ENCODE measurements at regions not wholly inside any gene's neighbourhood (a gene's known extent, or its start where the extent isn't known, plus 50 kb on each side); places are given as distances from the start of the nearest gene placed in this dataset.
A peak's percentile ranks its signal among the peaks of the same experiment; 100 is the strongest.

DNA sequence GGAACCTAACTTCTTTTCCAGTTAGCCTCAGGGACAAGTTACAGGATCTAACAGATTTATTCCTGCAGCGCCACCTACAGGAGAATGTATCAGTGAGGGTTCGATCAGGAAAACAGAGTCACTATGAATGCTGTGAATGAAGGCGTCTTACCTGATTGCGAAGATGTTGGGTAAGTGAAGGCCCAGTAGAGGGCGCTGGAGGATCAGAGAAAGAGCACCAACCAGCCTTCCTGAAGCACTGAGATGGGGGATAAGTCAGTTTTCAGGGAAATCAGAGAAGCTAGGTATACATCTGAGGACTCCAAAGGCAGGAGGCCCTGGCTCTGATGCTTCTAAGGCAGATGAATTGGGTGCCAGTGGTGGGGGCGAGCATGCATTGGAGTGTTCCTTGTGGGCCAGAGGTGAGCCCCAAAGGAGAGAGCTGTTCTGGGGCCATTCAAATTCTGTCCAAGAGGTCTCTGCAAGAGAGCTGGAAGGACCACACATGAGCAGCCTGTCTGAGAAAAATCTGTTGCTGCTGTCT lies 169.9 kb upstream of the AADAT start:
- Histone ChIP-seq H3K4me3 (ENCODE audit: low read length) (no peak overlapping the region), H3K9ac (ENCODE audit: extremely low read depth, low read length, poor library complexity, severe bottlenecking) (no peak overlapping the region), H3K9me3 (ENCODE audit: control insufficient read depth, low read length) (peaks cover 7% of the 10 kb centered on the region), H3K4me1 (ENCODE audit: control insufficient read depth, insufficient read depth, low read length) (no peaks in the 10 kb centered on the region), H3K27ac (ENCODE audit: low read depth, low read length) (no peak overlapping the region), H3K27me3 (ENCODE audit: control insufficient read depth, insufficient read depth, low read length, poor library complexity, severe bottlenecking) (no peaks in the 10 kb centered on the region), H3K36me3 (ENCODE audit: control insufficient read depth, insufficient read depth, low read length) (peaks cover 39% of the 10 kb centered on the region)
- Mint-ChIP-seq H3K4me3 (no peak overlapping the region), H3K27ac (no peak overlapping the region), H3K4me1 (peaks cover 15% of the 10 kb centered on the region), H3K36me3 (ENCODE audit: low read depth) (peaks cover 1% of the 10 kb centered on the region), H3K27me3 (ENCODE audit: insufficient read depth) (no peaks in the 10 kb centered on the region), H3K9me3 (peaks cover 7% of the 10 kb centered on the region)
- 0 to 12% methylated on average over 5 to 6 of the region's 6 CpGs for WGBS, 2 experiments (ENCODE audit: insufficient coverage in 1 of 2, insufficient read length in 1 of 2)
- TF ChIP-seq, protein P1, sequence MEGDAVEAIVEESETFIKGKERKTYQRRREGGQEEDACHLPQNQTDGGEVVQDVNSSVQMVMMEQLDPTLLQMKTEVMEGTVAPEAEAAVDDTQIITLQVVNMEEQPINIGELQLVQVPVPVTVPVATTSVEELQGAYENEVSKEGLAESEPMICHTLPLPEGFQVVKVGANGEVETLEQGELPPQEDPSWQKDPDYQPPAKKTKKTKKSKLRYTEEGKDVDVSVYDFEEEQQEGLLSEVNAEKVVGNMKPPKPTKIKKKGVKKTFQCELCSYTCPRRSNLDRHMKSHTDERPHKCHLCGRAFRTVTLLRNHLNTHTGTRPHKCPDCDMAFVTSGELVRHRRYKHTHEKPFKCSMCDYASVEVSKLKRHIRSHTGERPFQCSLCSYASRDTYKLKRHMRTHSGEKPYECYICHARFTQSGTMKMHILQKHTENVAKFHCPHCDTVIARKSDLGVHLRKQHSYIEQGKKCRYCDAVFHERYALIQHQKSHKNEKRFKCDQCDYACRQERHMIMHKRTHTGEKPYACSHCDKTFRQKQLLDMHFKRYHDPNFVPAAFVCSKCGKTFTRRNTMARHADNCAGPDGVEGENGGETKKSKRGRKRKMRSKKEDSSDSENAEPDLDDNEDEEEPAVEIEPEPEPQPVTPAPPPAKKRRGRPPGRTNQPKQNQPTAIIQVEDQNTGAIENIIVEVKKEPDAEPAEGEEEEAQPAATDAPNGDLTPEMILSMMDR (conservative IDR thresholded peaks at IDR 0.05), result peak; percentile 99
- DNase-seq, result peak; percentile 97

DNA sequence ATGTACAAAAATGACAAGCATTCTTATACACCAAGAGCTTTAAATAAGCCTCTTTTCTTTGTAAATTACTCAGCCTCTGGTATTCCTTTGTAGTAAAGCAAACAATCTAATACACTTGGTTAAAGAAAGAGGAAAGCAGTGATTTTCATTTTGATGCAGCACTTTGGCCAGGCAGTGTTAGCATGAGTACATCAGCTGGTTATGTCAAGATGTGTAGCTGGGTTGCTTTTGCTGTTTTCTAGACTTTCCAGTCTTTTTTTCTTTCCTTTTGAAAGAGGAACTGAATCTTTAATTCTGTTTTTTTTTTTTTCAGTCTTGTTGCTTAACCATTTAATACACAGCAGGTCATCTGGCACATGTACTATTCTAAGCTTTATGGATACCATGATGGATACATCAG lies 167.1 kb upstream of the AADAT start:
- Histone ChIP-seq H3K9ac (ENCODE audit: extremely low read depth, low read length, poor library complexity, severe bottlenecking) (no peak overlapping the region), H3K27me3 (ENCODE audit: control insufficient read depth, insufficient read depth, low read length, poor library complexity, severe bottlenecking) (no peaks in the 10 kb centered on the region), H3K9me3 (ENCODE audit: control insufficient read depth, low read length) (peaks cover 24% of the 10 kb centered on the region), H3K4me1 (ENCODE audit: control insufficient read depth, insufficient read depth, low read length) (no peaks in the 10 kb centered on the region), H3K27ac (ENCODE audit: low read depth, low read length) (no peak overlapping the region), H3K36me3 (ENCODE audit: control insufficient read depth, insufficient read depth, low read length) (peaks cover 54% of the 10 kb centered on the region), H3K4me3 (ENCODE audit: low read length) (peak overlapping the region; percentile 38)
- H3K36me3 Mint-ChIP-seq (ENCODE audit: low read depth), result peaks cover 5% of the 10 kb centered on the region
- peaks cover 9% of the 10 kb centered on the region for H3K9me3 Mint-ChIP-seq
- peak overlapping the region; percentile 14 for H3K27ac Mint-ChIP-seq
- no peaks in the 10 kb centered on the region for H3K27me3 Mint-ChIP-seq (ENCODE audit: insufficient read depth)
- peaks cover 15% of the 10 kb centered on the region for H3K4me1 Mint-ChIP-seq
- H3K4me3 Mint-ChIP-seq, result no peak overlapping the region
- DNase-seq, result no peak
- TF ChIP-seq, protein P1 (conservative IDR thresholded peaks at IDR 0.05), result no peak

DNA sequence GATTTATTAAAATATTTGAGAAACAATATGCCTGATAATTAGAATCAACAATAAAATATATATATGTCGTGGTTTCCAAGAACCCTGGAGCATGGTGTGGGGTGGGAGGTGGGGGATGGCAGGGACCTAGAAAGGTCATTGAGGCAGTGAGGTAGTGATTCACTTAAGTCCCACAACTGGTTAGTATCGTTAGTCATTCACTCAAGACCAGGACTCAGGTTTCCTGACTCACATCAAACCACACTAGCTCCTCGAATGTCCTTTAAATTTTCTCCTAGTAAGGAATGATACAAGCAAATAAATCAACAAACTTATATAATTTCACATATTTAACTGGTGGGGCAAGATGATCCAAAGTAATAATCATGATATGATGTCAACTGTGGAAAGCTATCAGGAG lies 158.8 kb upstream of the AADAT start:
- Mint-ChIP-seq H3K27ac (no peak overlapping the region), H3K27me3 (ENCODE audit: insufficient read depth) (no peaks in the 10 kb centered on the region), H3K36me3 (ENCODE audit: low read depth) (no peaks in the 10 kb centered on the region), H3K4me1 (peaks cover 31% of the 10 kb centered on the region), H3K9me3 (no peaks in the 10 kb centered on the region), H3K4me3 (no peak overlapping the region)
- H3K9me3 ChIP-seq (ENCODE audit: control insufficient read depth, low read length), result peaks cover 16% of the 10 kb centered on the region
- no peak for DNase-seq
- no peak overlapping the region for H3K4me3 ChIP-seq (ENCODE audit: low read length)
- TF ChIP-seq, protein P1 (conservative IDR thresholded peaks at IDR 0.05), result no peak
- no peak overlapping the region for H3K9ac ChIP-seq (ENCODE audit: extremely low read depth, low read length, poor library complexity, severe bottlenecking)
- peaks cover 5% of the 10 kb centered on the region for H3K4me1 ChIP-seq (ENCODE audit: control insufficient read depth, insufficient read depth, low read length)
- 93% methylated on average over 3 of the region's 3 CpGs; no CpG with 5 or more reads in 1 of the 2 experiments for WGBS, 2 experiments (ENCODE audit: insufficient coverage in 1 of 2, insufficient read length in 1 of 2)
- no peaks in the 10 kb centered on the region for H3K27me3 ChIP-seq (ENCODE audit: control insufficient read depth, insufficient read depth, low read length, poor library complexity, severe bottlenecking)
- peaks cover 27% of the 10 kb centered on the region for H3K36me3 ChIP-seq (ENCODE audit: control insufficient read depth, insufficient read depth, low read length)
- no peak overlapping the region for H3K27ac ChIP-seq (ENCODE audit: low read depth, low read length)
